GM19023 (cell line): ENCODE measurements at regions not wholly inside any gene's neighbourhood (a gene's known extent, or its start where the extent isn't known, plus 50 kb on each side); places are given as distances from the start of the nearest gene placed in this dataset.

Experiments
- ATAC-seq: cut with Tn5 transposase; IDR thresholded peaks from one replicate; pipeline ENCODE4 v1.9.1; 2021; ENCODE audit warnings: mild to moderate bottlenecking, moderate library complexity; ENCODE audit not compliant: unreplicated experiment

DNA sequence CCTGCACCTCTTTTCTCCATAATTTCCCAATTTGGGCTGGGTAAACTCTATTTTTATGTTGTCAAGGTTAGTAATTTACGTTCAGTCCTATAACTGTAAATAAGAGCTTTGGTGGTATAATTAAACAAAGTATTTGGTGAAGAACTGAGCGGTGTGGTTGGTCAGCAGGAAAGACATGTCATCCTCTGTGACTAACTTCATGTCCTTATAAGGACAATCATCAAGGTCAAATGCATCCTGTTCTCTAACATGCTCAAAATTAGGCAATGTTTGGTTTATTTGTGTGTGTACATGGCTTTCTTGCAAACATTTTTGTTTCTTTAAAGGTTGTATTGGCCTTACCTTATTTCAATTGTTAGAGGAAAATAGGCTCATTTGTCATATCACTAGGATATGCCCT is 121.5 kb upstream of the NABP1 start:
- ATAC-seq = no peak

GRCh38 chr2:191557841-191558240 is 120.1 kb upstream of the NABP1 start:
- no peak for ATAC-seq

- no peak for ATAC-seq
Observed at GRCh38 chr2:191559569-191559968, 118.4 kb upstream of the NABP1 start.

- no peak for ATAC-seq
Observed at GRCh38 chr2:191560411-191560980, 117.4 kb upstream of the NABP1 start.

GRCh38 chr2:191565120-191565519 is 112.8 kb upstream of the NABP1 start:
- no peak for ATAC-seq

GRCh38 chr2:191565647-191566198 is 112.2 kb upstream of the NABP1 start:
- no peak for ATAC-seq

GRCh38 chr2:191566344-191566743 is 111.6 kb upstream of the NABP1 start:
- peak; percentile 80 for ATAC-seq

DNA sequence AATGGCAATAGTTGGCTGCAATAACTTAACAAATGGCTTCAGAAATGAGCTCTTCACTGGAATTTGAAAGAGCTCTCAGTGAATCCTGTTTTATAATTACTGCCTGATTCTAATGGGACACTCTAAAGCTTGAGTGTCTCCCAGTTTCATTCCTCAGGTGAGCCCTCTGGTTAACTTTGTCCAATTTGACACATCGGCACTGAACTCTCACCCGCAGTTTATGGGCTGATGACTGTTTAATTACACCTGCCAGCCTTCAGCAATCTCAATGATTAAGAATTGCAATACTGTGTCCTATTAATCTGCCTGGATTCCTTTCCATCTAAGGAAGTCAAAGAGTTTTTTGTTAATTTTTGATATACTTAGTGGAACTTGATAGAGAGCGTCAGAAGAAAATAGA is 110.7 kb upstream of the NABP1 start:
- no peak for ATAC-seq

DNA sequence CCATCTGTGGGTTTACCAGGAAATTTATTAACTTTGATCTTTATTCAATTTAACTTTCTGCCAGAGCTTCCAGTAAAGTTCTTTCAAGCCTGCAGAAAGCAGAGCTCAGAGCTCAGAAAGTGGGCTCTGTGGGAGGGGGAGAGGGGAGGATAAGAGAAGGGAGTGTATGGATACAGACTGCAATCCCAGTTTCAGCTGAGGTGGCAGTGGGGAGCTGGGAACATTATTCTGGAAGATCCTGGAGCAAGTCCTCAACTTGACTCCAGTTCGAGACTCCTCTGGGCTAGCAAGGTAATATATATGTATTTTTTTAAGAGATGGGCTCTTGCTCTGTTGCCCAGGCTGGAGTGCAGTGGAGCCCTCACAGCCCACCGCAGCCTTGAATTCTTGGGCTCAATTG is 108.9 kb upstream of the NABP1 start:
- ATAC-seq = no peak

GRCh38 chr2:191571163-191571769 is 106.7 kb upstream of the NABP1 start:
- ATAC-seq = peak; percentile 55

GRCh38 chr2:191572319-191572718 is 105.6 kb upstream of the NABP1 start:
- no peak for ATAC-seq

DNA sequence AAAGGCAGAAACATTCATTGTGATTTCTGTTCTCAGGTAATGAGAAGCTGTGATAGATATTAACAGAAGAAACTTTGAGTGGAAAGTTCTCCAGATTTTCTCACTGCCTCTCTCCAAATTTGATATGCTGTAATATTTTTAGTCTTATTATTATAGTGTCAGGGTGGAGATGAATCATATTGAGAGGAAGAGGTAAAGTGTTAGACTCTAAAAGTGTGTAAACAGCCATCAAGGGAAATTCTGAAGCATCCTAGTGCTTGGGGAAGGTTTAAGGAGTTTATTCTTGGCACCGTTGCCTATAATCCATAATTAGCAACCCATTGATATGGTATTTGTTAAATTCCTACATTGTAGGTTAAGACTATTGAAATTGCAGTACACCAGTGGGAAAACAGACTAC is 104.7 kb upstream of the NABP1 start:
- ATAC-seq = no peak

DNA sequence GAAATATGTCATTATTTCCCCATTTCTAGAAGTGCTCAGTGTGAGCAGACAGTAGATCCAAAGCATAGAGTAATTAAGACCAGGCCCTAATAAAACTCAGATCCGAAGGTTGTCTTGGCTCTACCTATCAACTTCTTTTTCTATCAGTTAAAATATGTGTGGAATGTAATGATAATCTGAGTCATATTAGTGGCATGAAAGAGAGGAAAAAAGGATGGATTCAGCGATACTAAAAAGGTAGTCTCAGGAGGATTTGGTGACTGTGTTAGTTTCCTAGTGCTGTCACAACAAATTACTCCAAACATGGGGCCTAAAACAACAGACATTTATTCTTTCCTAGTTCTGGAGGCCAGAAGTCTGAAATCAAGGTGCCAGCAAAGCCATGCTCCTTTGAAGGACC is 103.7 kb upstream of the NABP1 start:
- no peak for ATAC-seq

DNA sequence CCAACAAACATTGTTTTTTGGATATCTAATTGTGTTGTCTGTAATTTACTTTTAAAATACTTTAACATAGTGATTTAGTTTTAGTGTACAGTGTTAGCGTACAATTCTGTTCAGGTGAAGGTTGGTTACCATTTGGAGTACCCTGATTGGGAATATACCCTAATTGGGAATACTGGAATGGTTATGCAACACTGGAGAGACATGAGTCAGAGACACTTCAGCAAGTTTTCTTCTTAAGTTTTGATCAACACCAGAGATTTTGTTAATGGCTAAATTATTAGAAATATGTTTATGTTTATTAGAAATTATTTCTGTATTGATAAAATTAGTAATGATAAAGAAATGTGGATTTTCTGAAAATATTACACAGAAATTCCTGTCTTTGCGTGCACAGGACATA is 100.3 kb upstream of the NABP1 start:
- no peak for ATAC-seq

DNA sequence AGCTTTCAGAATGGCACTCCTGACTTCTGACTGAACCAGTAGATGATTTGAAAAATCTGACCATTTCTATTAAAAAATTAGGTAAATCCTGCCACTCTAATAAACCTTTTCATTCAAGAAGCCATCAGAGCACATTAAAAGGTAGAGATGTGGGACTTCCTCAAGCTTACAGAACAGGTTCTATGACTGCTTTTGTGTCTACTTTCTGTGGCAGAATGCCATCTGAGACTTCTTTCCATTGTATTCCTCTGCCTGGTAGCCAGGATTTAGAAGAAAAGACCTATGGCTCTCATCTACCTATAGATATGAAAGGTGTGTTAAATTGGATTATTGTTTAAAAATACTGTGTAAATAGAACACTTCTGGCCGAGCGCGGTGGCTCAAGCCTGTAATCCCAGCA is 99.9 kb upstream of the NABP1 start:
- ATAC-seq = no peak

- no peak for ATAC-seq
Observed at GRCh38 chr2:191580581-191580980, 97.4 kb upstream of the NABP1 start.

- no peak for ATAC-seq
Observed at GRCh38 chr2:191581003-191581402, 96.9 kb upstream of the NABP1 start.

GRCh38 chr2:191582355-191582754 is 95.6 kb upstream of the NABP1 start:
- ATAC-seq = no peak

GRCh38 chr2:191591025-191591424 is 86.9 kb upstream of the NABP1 start:
- no peak for ATAC-seq

GRCh38 chr2:191593622-191594385 is 84.1 kb upstream of the NABP1 start:
- no peak for ATAC-seq

DNA sequence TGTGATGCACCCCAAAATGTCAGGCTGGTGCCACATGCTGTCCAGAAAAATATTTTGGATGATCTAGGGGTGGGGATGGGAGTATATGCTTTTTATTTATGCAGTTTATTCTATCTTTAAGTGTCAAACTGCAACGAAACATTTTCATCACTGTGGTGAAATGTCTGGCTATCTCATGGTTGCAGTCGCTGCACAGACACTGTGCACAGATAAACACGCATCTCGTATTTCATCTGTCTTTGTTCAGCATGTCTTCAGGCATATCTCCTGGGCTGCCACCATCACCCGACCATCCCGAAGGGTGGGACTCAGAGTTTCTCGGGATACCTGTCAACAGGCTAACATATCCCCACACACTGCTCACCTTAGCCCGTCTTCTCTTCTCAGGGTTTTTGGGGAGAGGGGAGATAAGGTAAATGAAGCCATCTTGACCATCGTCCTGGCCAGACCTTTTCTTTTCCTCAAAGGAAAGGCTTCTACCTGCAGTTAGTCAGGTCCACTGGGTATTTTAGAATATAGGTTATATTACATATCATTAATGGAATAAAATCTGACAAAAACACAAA is 80.7 kb upstream of the NABP1 start:
- ATAC-seq = no peak

- no peak for ATAC-seq
Observed at GRCh38 chr2:191598296-191598695, 79.6 kb upstream of the NABP1 start.
